ENCODE measurements at regions not wholly inside any gene's neighbourhood (a gene's known extent, or its start where the extent isn't known, plus 50 kb on each side); places are given as distances from the start of the nearest gene placed in this dataset.

DNA sequence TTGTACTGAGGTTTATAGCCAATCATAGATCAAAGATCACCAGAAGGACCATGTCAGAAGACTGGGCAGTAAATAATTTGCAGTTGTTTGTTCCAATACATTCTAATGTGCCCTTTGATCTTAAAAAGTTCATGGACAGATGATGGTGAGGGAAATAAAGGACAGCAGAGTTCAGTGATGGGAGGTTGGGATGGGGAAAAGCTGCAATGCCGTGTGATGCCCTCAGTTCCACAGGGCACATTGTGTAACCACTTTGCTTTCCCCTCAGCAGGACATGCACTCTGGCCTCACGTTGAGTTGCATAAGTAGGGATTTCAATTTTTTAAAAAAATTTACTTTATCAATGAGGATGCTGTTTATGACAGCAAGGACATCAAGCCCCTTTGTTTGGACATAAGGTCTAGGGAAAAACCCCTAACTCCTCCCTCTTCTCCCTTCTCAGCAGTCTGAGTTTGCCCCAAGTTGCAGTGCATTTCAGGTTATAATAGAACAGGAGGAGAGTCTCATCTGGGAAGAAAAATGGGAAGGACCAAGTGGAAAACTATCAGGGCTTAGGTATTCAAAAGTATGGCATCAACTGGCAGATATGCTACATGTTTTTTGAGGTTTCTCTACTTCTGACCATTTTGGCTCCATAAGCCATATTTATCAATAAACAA is 83.1 kb upstream of the TMED7 start:
- H3K36me3 ChIP-seq, result no peaks in the 10 kb centered on the region
- no peak for DNase-seq
- TF ChIP-seq, protein P1, sequence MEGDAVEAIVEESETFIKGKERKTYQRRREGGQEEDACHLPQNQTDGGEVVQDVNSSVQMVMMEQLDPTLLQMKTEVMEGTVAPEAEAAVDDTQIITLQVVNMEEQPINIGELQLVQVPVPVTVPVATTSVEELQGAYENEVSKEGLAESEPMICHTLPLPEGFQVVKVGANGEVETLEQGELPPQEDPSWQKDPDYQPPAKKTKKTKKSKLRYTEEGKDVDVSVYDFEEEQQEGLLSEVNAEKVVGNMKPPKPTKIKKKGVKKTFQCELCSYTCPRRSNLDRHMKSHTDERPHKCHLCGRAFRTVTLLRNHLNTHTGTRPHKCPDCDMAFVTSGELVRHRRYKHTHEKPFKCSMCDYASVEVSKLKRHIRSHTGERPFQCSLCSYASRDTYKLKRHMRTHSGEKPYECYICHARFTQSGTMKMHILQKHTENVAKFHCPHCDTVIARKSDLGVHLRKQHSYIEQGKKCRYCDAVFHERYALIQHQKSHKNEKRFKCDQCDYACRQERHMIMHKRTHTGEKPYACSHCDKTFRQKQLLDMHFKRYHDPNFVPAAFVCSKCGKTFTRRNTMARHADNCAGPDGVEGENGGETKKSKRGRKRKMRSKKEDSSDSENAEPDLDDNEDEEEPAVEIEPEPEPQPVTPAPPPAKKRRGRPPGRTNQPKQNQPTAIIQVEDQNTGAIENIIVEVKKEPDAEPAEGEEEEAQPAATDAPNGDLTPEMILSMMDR (IDR thresholded peaks at IDR 0.05), result no peak
- no peak for TF ChIP-seq POLR2A (IDR thresholded peaks at IDR 0.05)
- H3K27ac ChIP-seq, result no peak overlapping the region
- no peak overlapping the region for H3K4me3 ChIP-seq
- no peaks in the 10 kb centered on the region for H3K9me3 ChIP-seq
- intact Hi-C loops (cut with DNase I; ENCODE audit: low total_unique reads), result no loop called here
- no peaks in the 10 kb centered on the region for H3K27me3 ChIP-seq
- H3K4me1 ChIP-seq, result no peaks in the 10 kb centered on the region

DNA sequence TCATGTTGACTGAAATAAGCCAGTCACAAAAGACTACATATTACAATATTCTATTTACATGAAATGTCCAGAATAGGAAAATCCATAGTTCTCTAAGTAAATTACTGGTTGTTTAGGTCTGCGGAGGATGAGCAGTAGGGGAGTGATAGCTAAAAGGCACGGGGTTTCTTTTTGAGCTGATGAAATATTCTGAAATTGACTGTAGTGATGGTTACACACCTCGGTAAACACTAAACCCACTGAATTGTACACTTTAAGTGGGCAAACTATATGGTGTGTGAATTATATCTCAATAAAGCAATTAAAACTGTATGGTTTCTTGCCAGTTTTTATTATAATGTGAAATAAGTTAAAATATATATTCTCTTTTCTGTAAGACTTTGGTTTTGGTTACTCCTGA is 77.7 kb upstream of the TMED7 start:
- Histone ChIP-seq H3K36me3 (no peaks in the 10 kb centered on the region), H3K4me3 (no peak overlapping the region), H3K27me3 (no peaks in the 10 kb centered on the region), H3K27ac (no peak overlapping the region), H3K4me1 (no peaks in the 10 kb centered on the region), H3K9me3 (no peaks in the 10 kb centered on the region)
- intact Hi-C loops (cut with DNase I; ENCODE audit: low total_unique reads), result no loop called here
- TF ChIP-seq, protein P1 (IDR thresholded peaks at IDR 0.05), result no peak
- TF ChIP-seq POLR2A (IDR thresholded peaks at IDR 0.05), result no peak
- DNase-seq, result no peak

DNA sequence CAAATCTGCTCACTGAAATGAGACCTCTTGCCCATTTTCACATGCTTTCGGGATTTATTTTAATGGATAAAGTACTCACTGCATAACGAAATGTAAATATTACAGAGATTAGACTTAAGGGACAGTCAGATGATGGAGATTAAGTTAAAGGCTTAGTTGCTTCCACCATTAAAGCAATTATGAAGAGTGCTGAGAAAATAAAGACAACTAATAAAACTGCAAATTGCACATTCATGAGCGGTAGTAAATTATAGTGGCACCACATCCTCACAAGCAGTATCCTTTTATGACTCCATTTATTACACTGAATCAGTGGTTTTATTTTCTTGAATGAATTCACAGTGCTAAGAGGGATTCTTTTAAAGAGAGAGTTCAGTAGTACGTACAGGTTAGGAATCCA is 76.2 kb upstream of the TMED7 start:
- no peak overlapping the region for H3K27ac ChIP-seq
- no peaks in the 10 kb centered on the region for H3K9me3 ChIP-seq
- DNase-seq, result no peak
- intact Hi-C loops (cut with DNase I; ENCODE audit: low total_unique reads), result no loop called here
- no peak for TF ChIP-seq POLR2A (IDR thresholded peaks at IDR 0.05)
- TF ChIP-seq, protein P1 (IDR thresholded peaks at IDR 0.05), result no peak
- H3K4me1 ChIP-seq, result no peaks in the 10 kb centered on the region
- H3K27me3 ChIP-seq, result no peaks in the 10 kb centered on the region
- H3K4me3 ChIP-seq, result no peak overlapping the region
- no peaks in the 10 kb centered on the region for H3K36me3 ChIP-seq

DNA sequence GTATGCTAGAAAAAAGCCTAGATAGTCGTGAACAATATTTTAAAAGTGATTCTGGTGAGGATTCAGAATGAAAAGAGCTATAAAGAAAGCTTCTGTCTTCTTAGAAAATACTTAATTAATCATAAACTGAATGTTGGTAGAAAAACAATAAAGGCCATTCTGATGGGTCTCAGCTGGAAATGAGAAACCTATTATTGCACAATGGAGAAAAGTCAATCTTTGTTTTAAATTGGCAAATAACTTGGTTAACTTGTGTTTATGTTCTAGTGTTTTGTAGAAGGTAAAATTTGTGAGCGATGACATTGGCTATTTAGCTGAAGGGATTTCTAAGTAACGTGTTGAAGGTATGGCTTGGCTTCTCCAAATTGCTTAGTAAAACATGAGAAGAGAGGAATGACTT is 74.1 kb upstream of the TMED7 start:
- no peaks in the 10 kb centered on the region for H3K27me3 ChIP-seq
- H3K36me3 ChIP-seq, result no peaks in the 10 kb centered on the region
- no peak for DNase-seq
- intact Hi-C loops (cut with DNase I; ENCODE audit: low total_unique reads), result no loop called here
- H3K9me3 ChIP-seq, result no peaks in the 10 kb centered on the region
- H3K4me3 ChIP-seq, result no peak overlapping the region
- no peaks in the 10 kb centered on the region for H3K4me1 ChIP-seq
- TF ChIP-seq, protein P1 (IDR thresholded peaks at IDR 0.05), result no peak
- no peak overlapping the region for H3K27ac ChIP-seq

DNA sequence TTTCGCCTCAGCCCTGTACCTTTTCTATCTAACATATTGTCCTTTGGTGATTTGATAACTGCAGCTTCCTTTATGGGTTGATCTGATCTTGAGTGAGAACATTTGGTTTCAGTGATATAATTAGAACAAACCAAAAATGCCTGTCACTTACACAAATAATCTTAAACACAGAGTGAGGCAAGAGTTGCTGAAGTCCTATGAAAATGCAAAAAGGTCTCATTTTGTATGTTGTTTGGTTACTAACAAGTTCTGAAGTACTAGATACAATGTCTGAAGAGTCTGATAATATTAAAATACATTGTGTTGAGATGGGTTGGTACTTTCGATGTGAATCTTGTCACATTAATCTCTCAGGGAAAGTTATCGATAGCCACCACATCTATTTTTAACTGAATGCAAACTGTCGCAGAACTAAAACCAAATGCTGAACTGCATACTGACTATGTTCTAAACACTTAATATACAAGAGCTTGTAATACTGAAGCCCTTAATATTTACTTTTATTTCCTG is 70.4 kb upstream of the TMED7 start:
- TF ChIP-seq, protein P1 (IDR thresholded peaks at IDR 0.05), result no peak
- TF ChIP-seq POLR2A (IDR thresholded peaks at IDR 0.05), result no peak
- intact Hi-C loops (cut with DNase I; ENCODE audit: low total_unique reads), result no loop called here
- H3K4me1 ChIP-seq, result no peaks in the 10 kb centered on the region
- no peaks in the 10 kb centered on the region for H3K9me3 ChIP-seq
- H3K27ac ChIP-seq, result no peak overlapping the region
- H3K27me3 ChIP-seq, result no peaks in the 10 kb centered on the region
- DNase-seq, result no peak
- H3K36me3 ChIP-seq, result no peaks in the 10 kb centered on the region
- H3K4me3 ChIP-seq, result no peak overlapping the region

All from uterus (tissue), 3 donors.